ENCODE measurements at regions not wholly inside any gene's neighbourhood (a gene's known extent, or its start where the extent isn't known, plus 50 kb on each side); places are given as distances from the start of the nearest gene placed in this dataset.

DNA sequence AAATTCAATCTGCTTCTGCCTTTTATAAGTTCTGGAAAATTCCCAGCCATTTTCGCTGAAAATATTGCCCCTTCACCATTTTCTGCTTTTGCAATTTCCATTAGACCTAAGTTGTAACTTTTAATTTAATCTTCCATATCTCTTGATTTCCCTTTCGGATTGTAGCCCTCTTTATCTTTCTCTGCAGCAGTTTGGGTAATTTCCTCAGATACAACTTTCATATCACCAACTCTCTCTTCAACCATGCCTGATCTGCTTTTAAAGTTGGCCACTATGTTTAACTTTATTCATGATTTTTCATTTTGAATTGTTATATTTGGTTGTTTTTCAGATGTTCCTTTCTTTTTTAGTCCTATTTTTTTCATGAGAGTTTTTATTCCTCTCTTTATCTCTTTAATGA is 157.0 kb upstream of the VLDLR start (continued):
- TF ChIP-seq, protein P1, sequence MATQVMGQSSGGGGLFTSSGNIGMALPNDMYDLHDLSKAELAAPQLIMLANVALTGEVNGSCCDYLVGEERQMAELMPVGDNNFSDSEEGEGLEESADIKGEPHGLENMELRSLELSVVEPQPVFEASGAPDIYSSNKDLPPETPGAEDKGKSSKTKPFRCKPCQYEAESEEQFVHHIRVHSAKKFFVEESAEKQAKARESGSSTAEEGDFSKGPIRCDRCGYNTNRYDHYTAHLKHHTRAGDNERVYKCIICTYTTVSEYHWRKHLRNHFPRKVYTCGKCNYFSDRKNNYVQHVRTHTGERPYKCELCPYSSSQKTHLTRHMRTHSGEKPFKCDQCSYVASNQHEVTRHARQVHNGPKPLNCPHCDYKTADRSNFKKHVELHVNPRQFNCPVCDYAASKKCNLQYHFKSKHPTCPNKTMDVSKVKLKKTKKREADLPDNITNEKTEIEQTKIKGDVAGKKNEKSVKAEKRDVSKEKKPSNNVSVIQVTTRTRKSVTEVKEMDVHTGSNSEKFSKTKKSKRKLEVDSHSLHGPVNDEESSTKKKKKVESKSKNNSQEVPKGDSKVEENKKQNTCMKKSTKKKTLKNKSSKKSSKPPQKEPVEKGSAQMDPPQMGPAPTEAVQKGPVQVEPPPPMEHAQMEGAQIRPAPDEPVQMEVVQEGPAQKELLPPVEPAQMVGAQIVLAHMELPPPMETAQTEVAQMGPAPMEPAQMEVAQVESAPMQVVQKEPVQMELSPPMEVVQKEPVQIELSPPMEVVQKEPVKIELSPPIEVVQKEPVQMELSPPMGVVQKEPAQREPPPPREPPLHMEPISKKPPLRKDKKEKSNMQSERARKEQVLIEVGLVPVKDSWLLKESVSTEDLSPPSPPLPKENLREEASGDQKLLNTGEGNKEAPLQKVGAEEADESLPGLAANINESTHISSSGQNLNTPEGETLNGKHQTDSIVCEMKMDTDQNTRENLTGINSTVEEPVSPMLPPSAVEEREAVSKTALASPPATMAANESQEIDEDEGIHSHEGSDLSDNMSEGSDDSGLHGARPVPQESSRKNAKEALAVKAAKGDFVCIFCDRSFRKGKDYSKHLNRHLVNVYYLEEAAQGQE (IDR thresholded peaks at IDR 0.05; ENCODE audit: unreplicated experiment) = no peak
- TF ChIP-seq EZH2phosphoT487 (IDR thresholded peaks at IDR 0.05; ENCODE audit: unreplicated experiment) (no peak), NANOG (IDR thresholded peaks at IDR 0.05; ENCODE audit: borderline replicate concordance) (no peak), ZNF331 (CRISPR knock-in tag; IDR thresholded peaks at IDR 0.05; ENCODE audit: low read depth) (no peak), JUNB (IDR thresholded peaks at IDR 0.05; ENCODE audit: unreplicated experiment) (no peak), ETS1 (IDR thresholded peaks at IDR 0.05) (no peak), CREB1 (CRISPR knock-in tag; IDR thresholded peaks at IDR 0.05; ENCODE audit: low read depth) (no peak), STAT1 (IDR thresholded peaks at IDR 0.05; ENCODE audit: unreplicated experiment) (no peak), ZNF114 (CRISPR knock-in tag; IDR thresholded peaks at IDR 0.05) (no peak)

DNA sequence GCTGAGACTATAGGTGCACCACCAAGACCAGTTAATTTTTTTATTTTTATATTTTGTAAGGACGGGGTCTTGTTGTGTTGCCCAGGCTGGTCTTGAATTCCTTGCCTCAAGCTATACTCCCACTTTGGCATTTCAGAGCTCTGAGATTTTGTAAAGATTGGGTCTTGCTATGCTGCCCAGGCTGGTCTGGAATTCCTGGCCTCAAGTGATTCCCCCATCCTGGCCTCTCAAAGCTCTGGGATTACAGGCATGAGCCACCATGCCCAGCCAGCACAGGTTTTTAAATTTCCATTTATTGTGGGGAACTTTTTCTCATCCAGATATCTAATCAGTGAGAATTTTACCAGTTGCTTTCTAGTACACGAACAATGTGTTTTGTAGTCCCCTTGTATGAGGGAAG is 156.1 kb upstream of the VLDLR start:
- Mint-ChIP-seq H3K36me3 (ENCODE audit: low read depth) (peaks cover 25% of the 10 kb centered on the region), H3K9me3 (peaks cover 20% of the 10 kb centered on the region; the same call in 2 of the 3 replicates), H3K27ac (peak overlapping the region; percentile 10; the same call in 1 of the 2 replicates), H3K4me1 (peaks cover 9% of the 10 kb centered on the region), H3K4me3 (no peak overlapping the region), H3K27me3 (ENCODE audit: insufficient read depth, low read depth, poor library complexity) (no peaks in the 10 kb centered on the region)
- Histone ChIP-seq H3K27ac (ENCODE audit: low read depth) (no peak overlapping the region), H4K20me1 (replicated peaks; ENCODE audit: insufficient read depth) (no peaks in the 10 kb centered on the region), H3K9me2 (ENCODE audit: insufficient read depth) (0 out of 2 replicates have a peak, but pooled peaks cover 6% of the 10 kb centered on the region), H3K27me3 (ENCODE audit: insufficient read depth) (no peaks in the 10 kb centered on the region), H3F3A (replicated peaks; ENCODE audit: low read depth) (no peaks in the 10 kb centered on the region), H3K36me3 (ENCODE audit: insufficient read depth) (peaks cover 7% of the 10 kb centered on the region; the same call in 1 of the 2 replicates), H3K4me2 (no peak overlapping the region), H3K4me3 (no peak overlapping the region), H3K79me2 (replicated peaks; ENCODE audit: insufficient read depth) (no peaks in the 10 kb centered on the region), H2AFZ (no peak overlapping the region), H3K4me1 (ENCODE audit: insufficient read depth) (no peaks in the 10 kb centered on the region; the same call in 1 of the 2 replicates)
- DNase-seq (ENCODE audit: low spot score) (no peak), ATAC-seq (no peak)
- TF ChIP-seq ZNF331 (CRISPR knock-in tag; IDR thresholded peaks at IDR 0.05; ENCODE audit: low read depth) (no peak), CREB1 (CRISPR knock-in tag; IDR thresholded peaks at IDR 0.05; ENCODE audit: low read depth) (no peak), ZNF462 (CRISPR knock-in tag; IDR thresholded peaks at IDR 0.05) (no peak), EZH2phosphoT487 (IDR thresholded peaks at IDR 0.05; ENCODE audit: unreplicated experiment) (no peak), CTCF (conservative IDR thresholded peaks at IDR 0.05; ENCODE audit: low read depth in 2 of 2) (no peak), NANOG (IDR thresholded peaks at IDR 0.05; ENCODE audit: borderline replicate concordance) (no peak), ETS1 (IDR thresholded peaks at IDR 0.05) (no peak)
